ENCODE measurements at regions not wholly inside any gene's neighbourhood (a gene's known extent, or its start where the extent isn't known, plus 50 kb on each side); places are given as distances from the start of the nearest gene placed in this dataset.

DNA sequence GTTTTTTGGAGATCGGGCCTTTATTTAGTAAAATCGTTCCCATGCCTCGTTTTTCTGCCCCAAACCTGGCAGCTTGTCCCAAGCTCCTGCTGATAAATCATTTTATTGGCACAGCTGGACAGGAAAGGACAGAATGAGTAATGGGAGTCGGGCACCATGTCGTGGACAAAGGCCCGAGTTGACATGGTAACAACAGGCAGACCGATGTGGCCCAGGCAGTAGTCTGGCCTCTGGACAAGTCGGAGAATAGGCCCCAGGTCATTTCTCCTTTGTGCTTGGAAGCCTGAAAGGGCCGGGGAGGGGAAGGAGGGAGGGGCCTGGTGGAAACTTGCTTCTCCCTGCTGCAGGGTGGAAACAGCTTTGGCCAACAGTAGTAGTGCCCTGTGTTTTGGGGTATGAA is 234.9 kb downstream of the SUDS3 start:
- DNase-seq, result peak; percentile 78

GRCh38 chr12:118611770-118612169 is 235.4 kb downstream of the SUDS3 start:
- no peak for DNase-seq

- no peak for DNase-seq
These were observed 241.5 kb downstream of the SUDS3 start for GRCh38 chr12:118617611-118618450.

GRCh38 chr12:118618695-118619094 is 242.3 kb downstream of the SUDS3 start:
- DNase-seq, result no peak

DNA sequence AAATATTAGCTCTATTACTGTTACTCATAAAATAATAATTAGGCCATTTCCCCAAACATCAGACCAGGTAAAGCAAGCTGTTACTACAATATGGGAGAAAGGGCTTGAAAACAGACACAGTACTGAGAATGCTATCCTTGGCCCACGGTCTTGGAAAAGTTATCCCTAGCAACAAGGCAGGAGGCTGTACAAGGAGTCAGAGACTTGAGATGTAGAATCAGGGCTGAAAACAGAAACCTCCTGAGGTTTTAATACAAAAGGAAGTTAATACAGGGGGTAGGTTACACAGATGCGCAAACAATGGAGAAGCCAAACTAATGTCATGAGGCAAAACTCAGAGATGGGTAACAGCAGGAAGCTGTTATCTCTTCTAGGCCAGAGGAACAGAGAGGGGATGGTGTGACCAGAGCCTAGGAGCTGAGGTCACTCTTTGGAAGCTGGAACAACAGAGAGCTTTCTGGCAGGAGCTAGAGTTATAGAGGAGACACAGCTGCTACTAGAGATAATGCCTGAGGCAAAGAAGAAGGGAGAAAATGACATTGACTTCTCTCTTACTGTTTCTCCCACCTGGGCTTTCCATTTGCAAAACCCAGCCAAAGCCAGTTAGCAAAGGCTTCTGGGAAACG is 248.8 kb downstream of the SUDS3 start:
- DNase-seq, result peak; percentile 16

GRCh38 chr12:118633071-118633470 is 256.7 kb downstream of the SUDS3 start:
- no peak for DNase-seq

GRCh38 chr12:118635276-118635675 is 258.9 kb downstream of the SUDS3 start:
- no peak for DNase-seq

GRCh38 chr12:118637767-118638370 is 261.5 kb downstream of the SUDS3 start:
- no peak for DNase-seq

DNA sequence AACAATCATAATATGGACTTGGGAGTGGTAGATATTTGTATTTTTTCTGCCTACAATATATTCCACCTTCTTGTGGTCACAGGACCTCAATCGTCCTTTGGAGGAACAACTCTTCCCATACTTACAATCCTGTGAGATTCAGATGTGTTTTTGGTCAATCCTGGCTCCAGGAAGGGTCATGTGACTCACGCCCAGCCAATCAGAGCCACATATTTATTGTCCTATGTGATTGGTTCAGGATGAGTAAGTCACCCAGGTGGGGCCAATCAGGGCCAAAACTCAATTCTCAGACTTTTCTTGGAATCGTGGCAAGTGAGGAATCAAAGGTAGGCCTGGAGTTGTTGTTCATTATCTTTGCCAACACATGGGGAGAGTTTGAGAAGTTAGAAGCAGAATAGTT is 264.9 kb downstream of the SUDS3 start:
- no peak for DNase-seq

- DNase-seq, result no peak
These were observed 268.9 kb downstream of the SUDS3 start for GRCh38 chr12:118645219-118645618.

- no peak for DNase-seq
These were observed 273.6 kb downstream of the SUDS3 start for GRCh38 chr12:118649765-118650585.

GRCh38 chr12:118650586-118650960 is 274.2 kb downstream of the SUDS3 start:
- DNase-seq, result no peak

DNA sequence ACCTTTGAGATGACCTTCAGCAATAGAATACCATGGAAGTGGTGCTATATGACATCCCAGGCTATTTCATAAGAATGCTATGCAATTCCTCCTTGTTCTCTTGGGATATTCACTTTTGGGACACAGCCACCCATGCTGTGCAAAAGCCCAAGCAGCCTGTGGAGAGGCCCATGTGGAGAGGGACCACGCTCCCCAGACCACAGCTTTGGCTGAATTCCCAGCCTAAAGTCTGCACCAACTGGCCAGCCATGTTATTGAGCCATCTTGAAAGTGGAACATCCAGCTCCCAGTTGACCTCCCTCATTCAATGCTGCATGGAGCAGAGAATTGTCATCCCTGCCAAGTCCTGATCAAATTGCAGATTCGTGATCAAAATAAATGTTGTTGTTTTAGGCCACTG is 275.1 kb downstream of the SUDS3 start:
- DNase-seq, result no peak

DNA sequence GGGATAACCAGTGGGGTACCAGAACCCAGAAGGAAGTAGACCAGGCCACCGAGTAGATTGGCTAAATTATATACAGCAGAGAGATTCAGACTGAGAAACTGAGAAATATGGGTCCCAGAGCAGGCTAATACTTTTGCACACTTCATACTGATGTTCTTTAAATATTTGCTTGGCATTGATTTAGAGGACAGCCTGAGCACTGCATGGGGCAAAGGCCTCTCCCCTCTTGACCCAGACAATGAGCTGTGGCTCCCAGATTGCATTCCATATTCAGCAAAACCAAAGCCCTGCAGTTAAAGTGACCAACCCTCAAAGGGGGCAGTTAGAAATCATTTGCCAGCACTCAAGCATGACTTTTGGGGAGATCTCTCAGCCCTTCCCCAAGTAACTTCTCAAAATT is 279.2 kb downstream of the SUDS3 start:
- no peak for DNase-seq

GRCh38 chr12:118680356-118680963 is 300.9 kb upstream of the SRRM4 start:
- peak; percentile 7 for DNase-seq

- DNase-seq, result no peak
These were observed 298.7 kb upstream of the SRRM4 start for GRCh38 chr12:118682656-118683055.

DNA sequence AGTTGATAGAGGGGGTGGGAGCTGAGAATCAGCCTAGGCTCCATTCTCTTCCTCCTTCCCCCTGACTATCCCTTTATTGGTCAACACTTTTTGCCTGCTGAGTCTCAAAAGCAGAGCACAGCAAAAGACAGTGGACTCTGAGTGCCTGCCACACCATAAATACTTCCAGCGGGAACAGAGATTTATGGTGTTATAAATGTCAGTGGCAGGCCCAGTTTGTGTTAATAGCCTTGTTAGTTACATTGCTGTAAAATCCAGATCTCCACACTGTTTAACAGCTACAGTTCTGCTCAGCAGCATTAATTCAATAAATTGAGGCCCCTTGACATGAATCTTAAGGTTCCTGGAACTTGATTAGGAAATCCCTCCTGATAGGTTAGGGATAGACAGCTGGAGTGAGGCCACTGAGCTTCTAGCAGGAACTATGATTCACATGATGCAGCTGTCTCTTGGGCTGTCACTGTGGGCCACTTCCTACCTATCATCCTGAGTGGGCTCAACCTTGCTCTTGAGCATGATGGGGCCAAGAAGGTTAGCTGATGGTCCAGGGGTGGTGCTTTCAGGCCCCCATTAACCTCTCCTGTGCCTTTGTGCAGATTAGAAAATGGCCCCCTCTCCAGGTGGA is 295.2 kb upstream of the SRRM4 start:
- DNase-seq, result no peak

DNA sequence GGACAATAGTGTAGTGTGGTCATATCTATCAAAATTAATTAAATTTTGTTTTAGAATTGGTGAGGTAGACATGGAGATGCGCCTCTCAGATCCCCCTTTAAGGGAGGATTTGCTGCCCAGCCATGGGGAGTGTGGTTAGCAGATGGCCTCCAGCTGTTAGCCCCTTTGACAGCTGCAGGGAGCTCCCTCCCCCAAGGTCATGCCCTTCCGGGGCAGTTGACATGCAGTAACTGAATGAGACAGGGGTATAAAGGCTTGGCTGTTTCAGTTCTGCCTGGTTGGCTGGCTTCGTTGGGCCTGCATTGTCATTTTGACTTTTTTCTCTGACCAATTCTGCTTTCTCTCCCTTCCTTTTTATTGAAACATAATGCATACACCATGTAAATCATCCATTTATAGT is 291.5 kb upstream of the SRRM4 start:
- no peak for DNase-seq

DNA sequence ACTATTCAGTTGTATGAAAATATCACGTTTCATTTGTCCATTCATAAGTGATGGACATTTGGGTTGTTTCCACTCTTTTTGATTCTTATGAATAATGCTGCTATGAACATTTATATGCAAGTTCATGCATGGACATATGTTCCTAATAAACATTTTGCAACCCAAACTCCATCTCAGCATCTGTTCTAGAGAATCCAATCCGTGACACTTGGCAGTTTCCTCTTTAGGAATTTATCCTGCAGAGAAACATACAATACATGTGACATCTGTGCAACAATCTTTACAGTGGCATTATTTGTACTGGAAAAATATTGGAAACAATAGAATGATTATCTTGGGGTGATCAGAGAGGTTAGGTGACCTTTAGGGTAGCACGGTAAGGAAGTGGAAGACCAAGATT is 290.8 kb upstream of the SRRM4 start:
- DNase-seq, result no peak

DNA sequence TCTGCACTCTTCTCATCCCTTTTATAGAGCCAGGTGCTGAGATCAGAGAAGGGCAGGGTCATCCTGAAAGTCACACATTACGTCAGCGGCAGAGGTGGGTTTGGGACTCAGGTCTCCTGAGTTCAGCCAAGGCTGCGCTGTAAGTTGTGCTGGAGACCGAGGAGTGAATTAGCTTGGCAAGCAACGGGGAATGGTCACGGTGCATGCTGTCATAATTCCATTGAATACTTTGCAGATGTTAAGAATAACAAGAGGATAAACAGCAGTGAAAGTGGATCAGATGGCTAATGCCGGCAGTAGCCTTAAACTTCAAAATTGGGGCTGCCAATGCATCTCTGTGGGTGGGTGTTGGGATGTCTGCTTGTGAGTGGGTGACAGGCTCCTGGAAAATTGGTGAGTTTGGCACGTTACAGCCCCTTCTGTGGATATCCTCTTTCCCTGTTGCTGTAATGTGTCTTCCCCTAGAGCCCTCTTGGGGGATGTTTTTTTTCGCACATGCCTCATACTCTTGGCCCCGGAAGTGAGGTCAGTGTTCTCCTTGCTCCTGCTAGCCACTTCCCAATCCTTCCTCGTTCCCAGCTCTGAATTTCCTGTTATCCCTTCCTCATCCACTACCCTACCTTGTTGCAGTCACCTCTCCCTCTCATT is 287.1 kb upstream of the SRRM4 start:
- no peak for DNase-seq

GRCh38 chr12:118704527-118705241 is 276.7 kb upstream of the SRRM4 start:
- no peak for DNase-seq

All from NCI-H69 (cell line).